Gastroesophageal sphincter (tissue), 4 donors: ENCODE measurements at regions not wholly inside any gene's neighbourhood (a gene's known extent, or its start where the extent isn't known, plus 50 kb on each side); places are given as distances from the start of the nearest gene placed in this dataset.

ENCODE experiments used
- ATAC-seq: fragments of 150-250 bp; one replicate; pipeline ENCODE4 v1.9.1; 2016; ENCODE audit warnings: mild to moderate bottlenecking, moderate library complexity
- H3K27ac ChIP-seq, 4 donors: fragments of 200-600 bp; sonication (generic) in 3 of 4; 1 replicate in 3 of 4; 2 replicates in 1 of 4; pipeline ENCODE4 v1.5.1; 2016 to 2019
- H3K27me3 ChIP-seq: fragments of 200-600 bp; sonication (generic); one replicate; pipeline ENCODE4 v1.5.1; 2019
- H3K36me3 ChIP-seq, 2 donors: fragments of 200-600 bp; sonication (generic); one replicate each; pipeline ENCODE4 v1.5.1; 2019; ENCODE audit warnings: control low read depth in 1 of 2
- H3K4me1 ChIP-seq, 3 donors: fragments of 200-600 bp; sonication (generic); 1 replicate in 2 of 3; 2 replicates in 1 of 3; pipeline ENCODE4 v1.5.1; 2016 to 2019; ENCODE audit warnings: control low read depth in 2 of 3
- H3K4me3 ChIP-seq, 2 donors: fragments of 200-600 bp; sonication (generic); one replicate each; pipeline ENCODE4 v1.5.1; 2019; ENCODE audit warnings: mild to moderate bottlenecking in 1 of 2, moderate library complexity in 1 of 2
- H3K9me3 ChIP-seq, 3 donors: fragments of 200-600 bp; sonication (generic); one replicate each; pipeline ENCODE4 v1.5.1; 2017 to 2019; ENCODE audit warnings: control low read depth in 2 of 3
- CTCF ChIP-seq, 4 experiments: fragments of 200-600 bp in 2 of 4; fragments of 450-650 bp in 2 of 4; sonication (generic) in 1 of 4; IDR thresholded peaks; one replicate each; pipeline ENCODE4 v1.5.1; 2017 to 2019; ENCODE audit warnings: antibody characterized with exemption in 4 of 4, mild to moderate bottlenecking in 2 of 4, moderate library complexity in 2 of 4
- EP300 ChIP-seq: sonication (generic); formaldehyde crosslinking; IDR thresholded peaks from one replicate; pipeline ENCODE4 v1.6.1; 2017; ENCODE audit warnings: antibody characterized with exemption, mild to moderate bottlenecking
- POLR2A ChIP-seq, 2 donors: fragments of 450-650 bp; IDR thresholded peaks; one replicate each; pipeline ENCODE4 v1.6.1; 2017; ENCODE audit warnings: antibody characterized with exemption in 2 of 2, mild to moderate bottlenecking in 2 of 2, moderate library complexity in 1 of 2
- POLR2AphosphoS5 ChIP-seq: sonication (generic); formaldehyde crosslinking; IDR thresholded peaks from one replicate; pipeline ENCODE4 v1.6.1; 2017; ENCODE audit warnings: antibody characterized with exemption
- WGBS, 2 donors: methylation state at CpG; one replicate each; pipeline ENCODE4 v1.1.5; 2018; ENCODE audit warnings: low coverage in 1 of 2; 5-methylcytosine and 5-hydroxymethylcytosine counted together

- H3K4me3 ChIP-seq = no peak overlapping the region
- H3K9me3 ChIP-seq = no peaks in the 10 kb centered on the region
These were observed 119.0 kb downstream of the ALDH8A1 start for GRCh38 chr6:134830940-134831339.

GRCh38 chr6:134830194-134830593 lies 119.7 kb downstream of the ALDH8A1 start:
- no peak for ATAC-seq
- no peak for TF ChIP-seq EP300
- TF ChIP-seq POLR2A (IDR thresholded peaks at IDR 0.05) = no peak
- TF ChIP-seq CTCF (IDR thresholded peaks at IDR 0.05) = no peak
- no peak for TF ChIP-seq POLR2AphosphoS5
- Histone ChIP-seq H3K4me3 (no peak overlapping the region), H3K27me3 (no peaks in the 10 kb centered on the region), H3K4me1 (peaks cover 0 to 12% (median 0%) of the 10 kb centered on the region in 3 donors), H3K36me3 (no peaks in the 10 kb centered on the region), H3K9me3 (no peaks in the 10 kb centered on the region), H3K27ac (no peak overlapping the region)
- 54 to 74% methylated on average over 4 of the region's 4 CpGs for WGBS, 2 donors

More at GRCh38 chr6:134830940-134831339, 119.0 kb downstream of the ALDH8A1 start:
- no peaks in the 10 kb centered on the region for H3K36me3 ChIP-seq
- no peak overlapping the region for H3K27ac ChIP-seq
- TF ChIP-seq POLR2A (IDR thresholded peaks at IDR 0.05) (no peak), POLR2AphosphoS5 (no peak), CTCF (IDR thresholded peaks at IDR 0.05) (no peak), EP300 (no peak)
- H3K4me1 ChIP-seq = peaks cover 0 to 19% (median 2%) of the 10 kb centered on the region in 3 donors
- H3K27me3 ChIP-seq = no peaks in the 10 kb centered on the region
- ATAC-seq = no peak
- 87 to 100% methylated on average over 2 of the region's 2 CpGs for WGBS, 2 donors

GRCh38 chr6:134828641-134829040 lies 121.3 kb downstream of the ALDH8A1 start:
- Histone ChIP-seq H3K27me3 (no peaks in the 10 kb centered on the region), H3K4me3 (no peak overlapping the region), H3K27ac (no peak overlapping the region), H3K36me3 (no peaks in the 10 kb centered on the region), H3K9me3 (no peaks in the 10 kb centered on the region), H3K4me1 (peaks cover 0 to 12% (median 0%) of the 10 kb centered on the region in 3 donors)
- WGBS, 2 donors = 94% methylated on average over 2 of the region's 5 CpGs; no CpG with 5 or more reads in 1 of the 2 donors
- TF ChIP-seq EP300 = no peak
- no peak for TF ChIP-seq POLR2AphosphoS5
- no peak for TF ChIP-seq POLR2A (IDR thresholded peaks at IDR 0.05)
- no peak for TF ChIP-seq CTCF (IDR thresholded peaks at IDR 0.05)
- ATAC-seq = no peak

GRCh38 chr6:134826889-134827737 lies 122.8 kb downstream of the ALDH8A1 start:
- H3K36me3 ChIP-seq = no peaks in the 10 kb centered on the region
- WGBS, 2 donors = 77% methylated on average over 2 of the region's 3 CpGs; no CpG with 5 or more reads in 1 of the 2 donors
- H3K9me3 ChIP-seq = no peaks in the 10 kb centered on the region
- TF ChIP-seq POLR2A (IDR thresholded peaks at IDR 0.05) (no peak), CTCF (IDR thresholded peaks at IDR 0.05) (peak in 2 of 4 experiments; percentile 32 to 44), POLR2AphosphoS5 (peak; percentile 52), EP300 (no peak)
- no peaks in the 10 kb centered on the region for H3K27me3 ChIP-seq
- H3K4me3 ChIP-seq = no peak overlapping the region
- peaks cover 0 to 19% (median 3%) of the 10 kb centered on the region in 3 donors for H3K4me1 ChIP-seq
- H3K27ac ChIP-seq = peak overlapping the region in 1 of 4 donors; percentile 5
- ATAC-seq = peak; percentile 85

DNA sequence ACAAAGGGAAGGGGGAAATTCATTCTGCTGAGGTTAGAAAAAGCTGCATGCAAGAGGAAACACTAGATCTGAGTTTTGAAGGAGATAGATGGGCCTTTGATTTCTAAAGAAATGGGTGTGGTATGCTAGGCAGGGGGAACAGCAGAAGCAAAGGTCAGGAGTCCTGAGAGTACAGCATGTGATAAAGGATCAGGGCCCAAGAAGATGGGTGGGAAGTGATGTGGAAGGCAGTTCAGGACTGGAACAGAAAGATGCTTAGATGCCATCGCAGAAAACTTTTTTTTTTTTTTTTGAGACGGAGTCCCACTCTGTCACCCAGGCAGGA lies 126.2 kb downstream of the ALDH8A1 start:
- Histone ChIP-seq H3K27me3 (no peaks in the 10 kb centered on the region), H3K9me3 (no peaks in the 10 kb centered on the region), H3K36me3 (no peaks in the 10 kb centered on the region), H3K4me1 (peaks cover 0 to 19% (median 3%) of the 10 kb centered on the region in 3 donors), H3K27ac (no peak overlapping the region), H3K4me3 (no peak overlapping the region)
- TF ChIP-seq EP300 = no peak
- no peak for TF ChIP-seq POLR2A (IDR thresholded peaks at IDR 0.05)
- no peak for TF ChIP-seq POLR2AphosphoS5
- no peak for TF ChIP-seq CTCF (IDR thresholded peaks at IDR 0.05)
- WGBS, 2 donors = 100% methylated on average over 2 of the region's 2 CpGs
- no peak for ATAC-seq
